Stomach (tissue), 8 donors: ENCODE measurements at regions not wholly inside any gene's neighbourhood (a gene's known extent, or its start where the extent isn't known, plus 50 kb on each side); places are given as distances from the start of the nearest gene placed in this dataset.

Source experiments
- DNase-seq, 2 donors: peaks; one replicate each; pipeline versions ENCODE4 v3.0.0 to v3.0.0-alpha.2; 2013 to 2019
- H3K27ac ChIP-seq, 5 donors: fragments of 200-600 bp in 4 of 5; sonication (generic) in 4 of 5; one replicate each; pipeline ENCODE4 v1.5.1; 2013 to 2019; ENCODE audit warnings: mild to moderate bottlenecking in 1 of 5, moderate library complexity in 1 of 5
- H3K27me3 ChIP-seq, 3 donors: fragments of 200-600 bp; sonication (generic); one replicate each; pipeline ENCODE4 v1.5.1; 2017 to 2019; ENCODE audit warnings: mixed run types in 1 of 3
- H3K36me3 ChIP-seq, 4 donors: fragments of 200-600 bp; sonication (generic); 1 replicate in 3 of 4; 2 replicates in 1 of 4; pipeline ENCODE4 v1.5.1; 2016 to 2019
- H3K4me1 ChIP-seq, 4 donors: fragments of 200-600 bp; sonication (generic); one replicate each; pipeline ENCODE4 v1.5.1; 2016 to 2019
- H3K4me3 ChIP-seq, 4 donors: fragments of 200-600 bp; sonication (generic) in 3 of 4; one replicate each; pipeline ENCODE4 v1.5.1; 2016 to 2019; ENCODE audit warnings: mild to moderate bottlenecking in 1 of 4
- H3K9me3 ChIP-seq, 4 donors: fragments of 200-600 bp; sonication (generic); one replicate each; pipeline ENCODE4 v1.5.1; 2016 to 2019
- CTCF ChIP-seq, 7 experiments: fragments of 450-650 bp in 4 of 7; fragments of 200-600 bp in 3 of 7; sonication (generic) in 3 of 7; IDR thresholded peaks; one replicate each; pipeline ENCODE4 v1.5.1; 2016 to 2019; ENCODE audit warnings: antibody characterized with exemption in 7 of 7, control low read depth in 2 of 7, mild to moderate bottlenecking in 1 of 7
- EP300 ChIP-seq: sonication (generic); formaldehyde crosslinking; IDR thresholded peaks from one replicate; pipeline ENCODE4 v1.6.1; 2017; ENCODE audit warnings: antibody characterized with exemption
- POLR2A ChIP-seq, 4 donors: fragments of 450-650 bp; IDR thresholded peaks; one replicate each; pipeline ENCODE4 v1.6.1; 2016; ENCODE audit warnings: antibody characterized with exemption in 4 of 4, control low read depth in 2 of 4, mild to moderate bottlenecking in 1 of 4, moderate library complexity in 1 of 4
- POLR2AphosphoS5 ChIP-seq, 3 donors: sonication (generic); formaldehyde crosslinking; IDR thresholded peaks; one replicate each; pipeline ENCODE4 v1.6.1; 2016; ENCODE audit warnings: antibody characterized with exemption in 3 of 3
- WGBS, 5 donors: extraction: QIAGEN DNeasy Blood & Tissue Kit in 3 of 5; methylation state at CpG; one replicate each; pipeline versions ENCODE4 v1.1.5 to v1.1.7; 2013 to 2018; 5-methylcytosine and 5-hydroxymethylcytosine counted together
- intact Hi-C: fragments of 100-400 bp; cut with DNase I; formaldehyde crosslinking; loops from one replicate; pipeline ENCODE4 v1.15.1; 2023; ENCODE audit warnings: low total_unique reads
- donor health status: healthy with polysubstance abuse.
- donor health status: Bipolar disorder and iron deficiency.
- donor health status: healthy.

DNA sequence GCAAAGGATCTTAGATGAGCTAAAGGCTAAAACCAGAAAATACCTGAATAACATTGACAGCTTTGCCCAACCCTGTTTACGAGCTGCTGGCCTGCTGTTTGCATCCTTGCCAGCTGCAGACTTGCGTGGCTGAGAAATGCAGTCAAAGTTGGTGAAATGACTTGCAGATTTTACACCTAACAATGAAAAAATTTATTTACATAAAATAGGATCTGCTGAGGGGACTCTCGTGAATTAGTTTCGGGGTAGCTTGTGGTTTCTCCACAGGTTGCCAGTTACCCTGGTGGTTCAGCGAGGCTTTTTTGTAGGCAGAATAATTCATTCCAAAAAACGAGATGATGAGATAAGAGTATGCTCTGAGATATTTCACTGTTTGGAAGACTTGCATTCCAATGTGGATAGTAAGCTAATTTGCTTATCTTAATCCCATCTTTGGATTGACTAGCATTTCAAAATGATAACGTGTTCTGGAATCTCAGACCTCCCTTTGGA lies 65.7 kb upstream of the FANCC start:
- Histone ChIP-seq H3K4me1 (no peaks in the 10 kb centered on the region), H3K36me3 (no peaks in the 10 kb centered on the region), H3K27me3 (peaks cover 0 to 4% (median 0%) of the 10 kb centered on the region in 3 donors), H3K9me3 (no peaks in the 10 kb centered on the region), H3K27ac (no peak overlapping the region), H3K4me3 (no peak overlapping the region)
- 51 to 59% (median 53%) methylated on average over 7 of the region's 7 CpGs for WGBS, 5 donors
- no peak for DNase-seq
- intact Hi-C loops = no loop called here
- TF ChIP-seq POLR2A (IDR thresholded peaks at IDR 0.05) (no peak), CTCF (IDR thresholded peaks at IDR 0.05) (no peak), POLR2AphosphoS5 (IDR thresholded peaks at IDR 0.05) (no peak), EP300 (no peak)

GRCh38 chr9:95382433-95382832 lies 64.9 kb upstream of the FANCC start:
- Histone ChIP-seq H3K36me3 (no peaks in the 10 kb centered on the region), H3K27ac (no peak overlapping the region), H3K4me3 (no peak overlapping the region), H3K9me3 (no peaks in the 10 kb centered on the region), H3K27me3 (peaks cover 0 to 4% (median 0%) of the 10 kb centered on the region in 3 donors), H3K4me1 (no peaks in the 10 kb centered on the region)
- WGBS, 5 donors = 88 to 90% (median 88%) methylated on average over 10 of the region's 10 CpGs
- intact Hi-C loops = no loop called here
- TF ChIP-seq EP300 = no peak
- no peak for DNase-seq

DNA sequence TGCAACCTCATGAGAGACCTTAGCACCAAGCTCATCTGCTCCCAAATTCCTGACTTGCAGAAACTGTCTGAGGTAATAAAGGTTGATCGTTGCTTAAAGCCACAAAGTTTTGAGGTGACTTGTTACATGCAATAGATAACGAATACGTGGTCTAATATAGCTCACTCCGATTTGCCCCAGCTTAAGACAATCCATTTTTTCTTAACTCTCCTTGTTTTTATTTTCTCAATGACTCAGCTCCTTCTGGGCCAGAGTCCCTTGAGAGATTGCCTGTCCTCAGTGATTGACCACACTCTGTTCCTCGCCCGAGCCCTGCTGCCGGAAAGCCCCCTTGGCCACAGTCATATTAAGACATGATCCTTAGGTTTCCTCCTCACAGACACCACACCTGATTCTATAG lies 63.7 kb upstream of the FANCC start:
- peaks cover 0 to 4% (median 0%) of the 10 kb centered on the region in 3 donors for H3K27me3 ChIP-seq
- TF ChIP-seq POLR2AphosphoS5 (IDR thresholded peaks at IDR 0.05) (no peak), CTCF (IDR thresholded peaks at IDR 0.05) (no peak), EP300 (no peak), POLR2A (IDR thresholded peaks at IDR 0.05) (no peak)
- H3K27ac ChIP-seq = no peak overlapping the region
- WGBS, 5 donors = 46 to 69% (median 54%) methylated on average over 7 of the region's 7 CpGs
- no peak for DNase-seq
- intact Hi-C loops = no loop called here
- H3K36me3 ChIP-seq = no peaks in the 10 kb centered on the region
- no peaks in the 10 kb centered on the region for H3K9me3 ChIP-seq
- H3K4me3 ChIP-seq = no peak overlapping the region
- H3K4me1 ChIP-seq = no peaks in the 10 kb centered on the region

GRCh38 chr9:95379630-95380029 lies 62.1 kb upstream of the FANCC start:
- no peaks in the 10 kb centered on the region for H3K9me3 ChIP-seq
- no peak overlapping the region for H3K27ac ChIP-seq
- TF ChIP-seq EP300 (no peak), POLR2A (IDR thresholded peaks at IDR 0.05) (no peak), CTCF (IDR thresholded peaks at IDR 0.05) (no peak), POLR2AphosphoS5 (IDR thresholded peaks at IDR 0.05) (no peak)
- no peaks in the 10 kb centered on the region for H3K36me3 ChIP-seq
- intact Hi-C loops = no loop called here
- no peak for DNase-seq
- peaks cover 0 to 4% (median 0%) of the 10 kb centered on the region in 3 donors for H3K27me3 ChIP-seq
- 42 to 69% (median 53%) methylated on average over 5 of the region's 5 CpGs for WGBS, 5 donors
- H3K4me3 ChIP-seq = no peak overlapping the region
- H3K4me1 ChIP-seq = no peaks in the 10 kb centered on the region

DNA sequence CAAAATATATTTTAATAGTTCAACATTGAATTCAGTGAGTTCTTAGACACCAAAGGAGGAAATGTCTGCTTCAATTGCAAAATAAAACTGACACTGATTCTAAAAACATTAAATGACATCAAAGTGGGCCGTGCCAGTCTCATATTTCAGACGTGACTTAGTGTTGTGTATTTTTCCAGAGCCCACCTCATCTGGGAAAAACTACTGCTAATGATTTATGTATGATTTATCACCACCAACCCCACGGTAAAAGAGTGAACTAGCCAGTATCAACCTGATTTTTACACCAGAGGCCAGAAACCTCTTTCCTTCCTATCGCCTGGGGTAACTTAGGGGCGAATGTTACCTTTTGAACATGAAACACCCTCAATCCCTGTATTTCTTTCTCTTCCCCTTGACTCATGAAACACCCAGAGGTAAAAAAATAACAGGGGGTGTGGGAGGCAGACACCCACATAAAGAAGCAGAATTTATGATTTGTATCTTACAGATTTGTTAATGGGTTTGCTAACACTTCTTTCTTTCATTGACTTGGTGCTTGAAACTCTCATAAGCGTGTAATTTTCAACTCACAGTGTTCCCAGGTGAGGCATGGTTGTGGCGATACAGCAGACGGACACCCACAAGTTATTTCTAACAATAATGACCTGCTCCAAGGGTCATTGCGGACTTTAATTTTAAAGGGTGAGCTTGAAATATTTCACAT lies 56.4 kb upstream of the FANCC start:
- no peaks in the 10 kb centered on the region for H3K27me3 ChIP-seq
- 79 to 84% (median 80%) methylated on average over 9 of the region's 9 CpGs for WGBS, 5 donors
- H3K27ac ChIP-seq = no peak overlapping the region
- no peak overlapping the region for H3K4me3 ChIP-seq
- no peaks in the 10 kb centered on the region for H3K36me3 ChIP-seq
- intact Hi-C loops = no loop called here
- DNase-seq = peak in 1 of 2 donors; percentile 29
- TF ChIP-seq POLR2AphosphoS5 (IDR thresholded peaks at IDR 0.05) (no peak), CTCF (IDR thresholded peaks at IDR 0.05) (no peak), POLR2A (IDR thresholded peaks at IDR 0.05) (no peak), EP300 (no peak)
- H3K4me1 ChIP-seq = peaks cover 0 to 16% (median 0%) of the 10 kb centered on the region in 4 donors
- no peaks in the 10 kb centered on the region for H3K9me3 ChIP-seq
